Keratinocyte (primary cell): ENCODE measurements at regions not wholly inside any gene's neighbourhood (a gene's known extent, or its start where the extent isn't known, plus 50 kb on each side); places are given as distances from the start of the nearest gene placed in this dataset.

Experiments
- CTCF ChIP-seq, 3 experiments: IDR thresholded peaks in 1 of 3; conservative IDR thresholded peaks in 1 of 3; optimal IDR thresholded peaks in 1 of 3; 2 replicates in 2 of 3; 3 replicates in 1 of 3; pipeline versions ENCODE3 to v1.5.1; 2011; ENCODE audit warnings: low read length in 3 of 3, mild to moderate bottlenecking in 3 of 3, moderate library complexity in 2 of 3, control low read depth in 1 of 3, inconsistent platforms in 1 of 3; ENCODE audit not compliant: insufficient read depth in 2 of 3; ENCODE audit errors: extremely low read depth in 1 of 3
- EZH2 ChIP-seq: IDR thresholded peaks from one replicate; pipeline ENCODE4 v1.6.1; 2012; ENCODE audit warnings: inconsistent platforms, mild to moderate bottlenecking, low read length, moderate library complexity

GRCh38 chr16:49937886-49938285 is 82.0 kb upstream of the ZNF423 start:
- TF ChIP-seq EZH2 (no peak), CTCF (optimal IDR thresholded peaks at IDR 0.05 in 1 of 3, IDR thresholded peaks at IDR 0.05 in 1 of 3, conservative IDR thresholded peaks at IDR 0.05 in 1 of 3; ENCODE audit: extremely low read depth in 1 of 3, insufficient read depth in 2 of 3, low read length in 3 of 3) (no peak)
